ENCODE measurements at regions not wholly inside any gene's neighbourhood (a gene's known extent, or its start where the extent isn't known, plus 50 kb on each side); places are given as distances from the start of the nearest gene placed in this dataset.
A peak's percentile ranks its signal among the peaks of the same experiment; 100 is the strongest.
"Not testable (repeated sequence)": the region's sequence is repeated elsewhere in the genome, so short reads cannot be mapped to it uniquely, and the experiment has no call there.

DNA sequence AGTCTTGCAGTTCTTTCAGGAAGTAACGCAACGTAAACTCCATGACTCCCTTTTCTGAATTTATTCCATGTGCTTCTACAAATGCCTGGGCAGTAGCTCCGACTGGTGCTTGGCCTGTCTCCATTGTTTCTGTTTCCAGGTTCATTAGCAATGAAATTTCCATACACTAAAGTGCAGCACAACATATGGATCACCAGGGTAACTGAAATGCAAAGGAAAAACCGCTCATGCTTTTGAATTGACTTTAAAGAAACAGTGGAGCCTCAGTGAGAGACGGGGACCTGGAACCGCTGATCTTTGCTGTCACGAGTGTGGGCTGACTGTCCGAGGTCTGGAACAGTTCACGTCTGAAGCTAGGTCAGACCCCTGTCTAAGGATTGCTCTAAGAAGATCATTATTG, 126.5 kb upstream of the IGFBP3 start:
- no peak for DNase-seq (ENCODE audit: low spot score in 2 of 2)
- intact Hi-C loops (cut with DNase I): no loop called here
- H3K36me3 ChIP-seq: no peaks in the 10 kb centered on the region
- H3K4me3 ChIP-seq: no peak overlapping the region
- H3K27ac ChIP-seq: no peak overlapping the region
- H3K9me3 ChIP-seq: no peaks in the 10 kb centered on the region
- TF ChIP-seq, protein P1, sequence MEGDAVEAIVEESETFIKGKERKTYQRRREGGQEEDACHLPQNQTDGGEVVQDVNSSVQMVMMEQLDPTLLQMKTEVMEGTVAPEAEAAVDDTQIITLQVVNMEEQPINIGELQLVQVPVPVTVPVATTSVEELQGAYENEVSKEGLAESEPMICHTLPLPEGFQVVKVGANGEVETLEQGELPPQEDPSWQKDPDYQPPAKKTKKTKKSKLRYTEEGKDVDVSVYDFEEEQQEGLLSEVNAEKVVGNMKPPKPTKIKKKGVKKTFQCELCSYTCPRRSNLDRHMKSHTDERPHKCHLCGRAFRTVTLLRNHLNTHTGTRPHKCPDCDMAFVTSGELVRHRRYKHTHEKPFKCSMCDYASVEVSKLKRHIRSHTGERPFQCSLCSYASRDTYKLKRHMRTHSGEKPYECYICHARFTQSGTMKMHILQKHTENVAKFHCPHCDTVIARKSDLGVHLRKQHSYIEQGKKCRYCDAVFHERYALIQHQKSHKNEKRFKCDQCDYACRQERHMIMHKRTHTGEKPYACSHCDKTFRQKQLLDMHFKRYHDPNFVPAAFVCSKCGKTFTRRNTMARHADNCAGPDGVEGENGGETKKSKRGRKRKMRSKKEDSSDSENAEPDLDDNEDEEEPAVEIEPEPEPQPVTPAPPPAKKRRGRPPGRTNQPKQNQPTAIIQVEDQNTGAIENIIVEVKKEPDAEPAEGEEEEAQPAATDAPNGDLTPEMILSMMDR (IDR thresholded peaks at IDR 0.05): no peak
- H3K27me3 ChIP-seq: no peaks in the 10 kb centered on the region
- H3K4me1 ChIP-seq: no peaks in the 10 kb centered on the region

GRCh38 chr7:46043338-46043737, 122.3 kb upstream of the IGFBP3 start:
- H3K9me3 ChIP-seq; H3K4me1 ChIP-seq; H3K27me3 ChIP-seq; DNase-seq (ENCODE audit: low spot score in 2 of 2); H3K4me3 ChIP-seq; intact Hi-C loops (cut with DNase I); H3K27ac ChIP-seq; H3K36me3 ChIP-seq: not testable (repeated sequence)

- H3K4me1 ChIP-seq; H3K4me3 ChIP-seq; H3K9me3 ChIP-seq; DNase-seq (ENCODE audit: low spot score in 2 of 2); H3K27me3 ChIP-seq; H3K36me3 ChIP-seq; intact Hi-C loops (cut with DNase I); H3K27ac ChIP-seq: not testable (repeated sequence)
Measured at GRCh38 chr7:46039813-46040212, 118.7 kb upstream of the IGFBP3 start.

DNA sequence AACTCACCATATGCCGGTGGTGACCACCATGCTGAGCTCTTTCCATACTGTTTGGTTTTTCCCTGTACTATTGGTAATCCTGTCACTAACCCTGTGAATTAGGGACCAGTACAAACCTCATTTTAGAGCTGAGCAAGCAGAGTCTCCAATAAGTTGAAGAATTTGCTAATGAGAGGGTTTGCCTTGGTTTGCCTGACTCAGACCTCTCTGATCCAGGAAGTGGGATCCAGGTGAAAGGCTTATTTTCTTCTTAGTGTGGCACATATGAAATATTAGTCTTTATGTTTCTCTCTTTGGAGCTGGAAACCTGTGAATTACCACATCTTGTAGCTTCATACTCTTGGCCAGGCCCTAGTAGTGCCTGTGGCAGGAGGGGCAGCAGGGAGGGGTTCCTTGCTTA, 114.1 kb upstream of the IGFBP3 start:
- H3K9me3 ChIP-seq: no peaks in the 10 kb centered on the region
- no peak overlapping the region for H3K4me3 ChIP-seq
- intact Hi-C loops (cut with DNase I): no loop called here
- DNase-seq (ENCODE audit: low spot score in 2 of 2): no peak
- H3K36me3 ChIP-seq: no peaks in the 10 kb centered on the region
- TF ChIP-seq, protein P1 (IDR thresholded peaks at IDR 0.05): no peak
- H3K27me3 ChIP-seq: no peaks in the 10 kb centered on the region
- peaks cover 0 to 7% of the 10 kb centered on the region in 2 donors for H3K4me1 ChIP-seq
- peak overlapping the region in 1 of 2 donors; percentile 43 for H3K27ac ChIP-seq

DNA sequence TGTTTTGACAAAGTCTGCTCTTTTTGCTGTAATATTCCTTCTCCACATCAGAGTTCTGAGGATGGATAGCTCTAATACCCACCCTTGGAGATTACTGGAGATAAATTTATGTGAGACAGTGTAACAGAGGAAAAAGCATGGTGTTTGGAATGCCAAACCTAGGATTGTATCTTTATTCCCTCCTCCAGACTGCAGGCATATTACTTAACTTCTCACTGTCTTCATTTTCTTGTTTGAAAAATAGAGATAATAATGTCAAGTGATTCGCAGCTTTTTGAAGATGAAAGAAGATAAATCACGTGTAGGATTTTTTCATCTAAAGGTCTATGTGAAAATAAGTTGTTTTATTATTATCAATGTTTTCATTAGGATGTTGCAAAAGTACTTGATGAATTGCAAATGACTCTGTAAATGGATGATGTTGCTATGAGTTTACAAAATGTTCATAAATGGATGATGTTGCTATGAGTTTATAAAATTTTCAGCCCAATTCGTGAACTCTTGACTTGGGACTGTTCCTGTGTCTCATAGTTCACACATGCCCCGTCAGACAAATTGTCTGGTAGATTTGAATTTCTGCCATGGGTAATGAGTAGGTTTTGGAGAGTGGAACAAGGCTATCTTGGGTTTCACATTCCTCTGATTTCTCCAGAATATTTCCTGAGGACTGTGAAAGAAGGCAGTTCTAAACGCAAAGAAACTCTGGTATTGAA, 113.1 kb upstream of the IGFBP3 start:
- H3K4me3 ChIP-seq: no peak overlapping the region
- H3K27me3 ChIP-seq: no peaks in the 10 kb centered on the region
- H3K36me3 ChIP-seq: no peaks in the 10 kb centered on the region
- DNase-seq (ENCODE audit: low spot score in 2 of 2): no peak
- H3K9me3 ChIP-seq: no peaks in the 10 kb centered on the region
- peak overlapping the region in 1 of 2 donors; percentile 43 for H3K27ac ChIP-seq
- TF ChIP-seq, protein P1 (IDR thresholded peaks at IDR 0.05): no peak
- peaks cover 0 to 7% of the 10 kb centered on the region in 2 donors for H3K4me1 ChIP-seq
- intact Hi-C loops (cut with DNase I): no loop called here

DNA sequence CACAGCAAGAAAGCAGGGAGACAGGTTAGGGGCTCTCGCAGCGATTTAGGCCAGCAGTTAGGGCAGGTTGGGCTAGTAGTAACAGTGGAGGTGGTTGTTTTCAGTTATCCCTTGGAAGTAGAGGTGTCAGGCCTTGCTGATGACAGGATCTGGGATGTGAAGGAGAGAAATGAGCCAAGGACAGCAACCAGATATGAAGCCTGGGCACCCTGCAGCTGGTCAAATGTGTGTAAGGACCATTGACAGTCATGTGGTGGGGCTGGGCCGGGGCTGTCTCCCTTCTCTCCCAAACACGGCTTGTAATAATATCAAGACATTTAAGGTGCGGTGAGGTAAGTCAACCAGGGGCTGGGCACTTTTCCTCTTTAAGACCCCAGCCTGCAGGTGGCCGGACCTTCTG, 112.5 kb upstream of the IGFBP3 start:
- no peak overlapping the region for H3K27ac ChIP-seq
- no peaks in the 10 kb centered on the region for H3K9me3 ChIP-seq
- no peak overlapping the region for H3K4me3 ChIP-seq
- H3K4me1 ChIP-seq: peaks cover 0 to 7% of the 10 kb centered on the region in 2 donors
- intact Hi-C loops (cut with DNase I): no loop called here
- TF ChIP-seq, protein P1 (IDR thresholded peaks at IDR 0.05): no peak
- no peak for DNase-seq (ENCODE audit: low spot score in 2 of 2)
- H3K27me3 ChIP-seq: no peaks in the 10 kb centered on the region
- H3K36me3 ChIP-seq: no peaks in the 10 kb centered on the region

- H3K4me3 ChIP-seq: no peak overlapping the region
- peaks cover 0 to 7% of the 10 kb centered on the region in 2 donors for H3K4me1 ChIP-seq
- TF ChIP-seq, protein P1 (IDR thresholded peaks at IDR 0.05): no peak
- H3K9me3 ChIP-seq: no peaks in the 10 kb centered on the region
- DNase-seq (ENCODE audit: low spot score in 2 of 2): no peak
- H3K27me3 ChIP-seq: no peaks in the 10 kb centered on the region
- no peaks in the 10 kb centered on the region for H3K36me3 ChIP-seq
- H3K27ac ChIP-seq: no peak overlapping the region
- intact Hi-C loops (cut with DNase I): no loop called here
Measured at GRCh38 chr7:46032942-46033341, 111.9 kb upstream of the IGFBP3 start.

Measured in ascending aorta (tissue), 2 donors.